ENCODE measurements at regions not wholly inside any gene's neighbourhood (a gene's known extent, or its start where the extent isn't known, plus 50 kb on each side); places are given as distances from the start of the nearest gene placed in this dataset.
A peak's percentile ranks its signal among the peaks of the same experiment; 100 is the strongest.

- DNase-seq (ENCODE audit: low read depth) = no peak
Observed at GRCh38 chr13:33891196-33891742, 73.3 kb downstream of the RFC3 start.

- DNase-seq (ENCODE audit: low read depth) = no peak
Observed at GRCh38 chr13:33893559-33893958, 75.6 kb downstream of the RFC3 start.

- no peak for DNase-seq (ENCODE audit: low read depth)
Observed at GRCh38 chr13:33904431-33904830, 86.5 kb downstream of the RFC3 start.

GRCh38 chr13:33908116-33908515 lies 90.2 kb downstream of the RFC3 start:
- DNase-seq (ENCODE audit: low read depth) = no peak

- DNase-seq (ENCODE audit: low read depth) = no peak
Observed at GRCh38 chr13:33910255-33910654, 92.3 kb downstream of the RFC3 start.

GRCh38 chr13:33911521-33911920 lies 93.6 kb downstream of the RFC3 start:
- DNase-seq (ENCODE audit: low read depth) = no peak

- DNase-seq (ENCODE audit: low read depth) = no peak
Observed at GRCh38 chr13:33913829-33914228, 95.9 kb downstream of the RFC3 start.

GRCh38 chr13:33917190-33917589 lies 99.2 kb downstream of the RFC3 start:
- no peak for DNase-seq (ENCODE audit: low read depth)

GRCh38 chr13:33918199-33918932 lies 100.4 kb downstream of the RFC3 start:
- peak; percentile 70 for DNase-seq (ENCODE audit: low read depth)

- DNase-seq (ENCODE audit: low read depth) = no peak
Observed at GRCh38 chr13:33919120-33919519, 101.2 kb downstream of the RFC3 start.

GRCh38 chr13:33925563-33925962 lies 107.6 kb downstream of the RFC3 start:
- no peak for DNase-seq (ENCODE audit: low read depth)

- peak; percentile 22 for DNase-seq (ENCODE audit: low read depth)
Observed at GRCh38 chr13:33927315-33927714, 109.4 kb downstream of the RFC3 start.

- peak; percentile 35 for DNase-seq (ENCODE audit: low read depth)
Observed at GRCh38 chr13:33931397-33932311, 113.7 kb downstream of the RFC3 start.

GRCh38 chr13:33932769-33933406 lies 114.9 kb downstream of the RFC3 start:
- DNase-seq (ENCODE audit: low read depth) = no peak

GRCh38 chr13:33933810-33934209 lies 115.9 kb downstream of the RFC3 start:
- DNase-seq (ENCODE audit: low read depth) = no peak

- DNase-seq (ENCODE audit: low read depth) = no peak
Observed at GRCh38 chr13:33934343-33934742, 116.4 kb downstream of the RFC3 start.

GRCh38 chr13:33934951-33935371 lies 117.0 kb downstream of the RFC3 start:
- no peak for DNase-seq (ENCODE audit: low read depth)

- no peak for DNase-seq (ENCODE audit: low read depth)
Observed at GRCh38 chr13:33935969-33936368, 118.0 kb downstream of the RFC3 start.

GRCh38 chr13:33937373-33938098 lies 119.6 kb downstream of the RFC3 start:
- DNase-seq (ENCODE audit: low read depth) = no peak

- DNase-seq (ENCODE audit: low read depth) = no peak
Observed at GRCh38 chr13:33940256-33940655, 122.3 kb downstream of the RFC3 start.

GRCh38 chr13:33940898-33941297 lies 122.9 kb downstream of the RFC3 start:
- DNase-seq (ENCODE audit: low read depth) = no peak

Measured in Daoy (cell line).